NB4 (cell line): ENCODE measurements at regions not wholly inside any gene's neighbourhood (a gene's known extent, or its start where the extent isn't known, plus 50 kb on each side); places are given as distances from the start of the nearest gene placed in this dataset.

Source experiments
- DNase-seq: peaks from one replicate; pipeline ENCODE4 v3.0.0; 2010; ENCODE audit warnings: low read depth
- H3K4me3 ChIP-seq: one replicate; pipeline ENCODE4 v1.5.1; 2011; ENCODE audit warnings: mild to moderate bottlenecking, low read depth, low read length, moderate library complexity
- MAX ChIP-seq: IDR thresholded peaks from 2 replicates; pipeline ENCODE4 v1.6.1; 2011; ENCODE audit warnings: low read depth, low read length
- MYC ChIP-seq: IDR thresholded peaks from 2 replicates; pipeline ENCODE4 v1.6.1; 2011; ENCODE audit warnings: low read depth, low read length
- POLR2A ChIP-seq: IDR thresholded peaks from 2 replicates; pipeline ENCODE4 v1.6.1; 2011; ENCODE audit warnings: mild to moderate bottlenecking; ENCODE audit not compliant: insufficient read length; ENCODE audit errors: extremely low read depth
- TF ChIP-seq, protein P1 (sequence below): IDR thresholded peaks from one replicate; pipeline ENCODE4 v1.5.1; 2012; ENCODE audit warnings: low read depth, low read length

GRCh38 chr12:124423761-124424515 lies 129.0 kb downstream of the RFLNA start:
- H3K4me3 ChIP-seq = no peak overlapping the region
- DNase-seq = no peak
- TF ChIP-seq MAX (no peak), MYC (no peak), POLR2A (no peak)
- TF ChIP-seq, protein P1, sequence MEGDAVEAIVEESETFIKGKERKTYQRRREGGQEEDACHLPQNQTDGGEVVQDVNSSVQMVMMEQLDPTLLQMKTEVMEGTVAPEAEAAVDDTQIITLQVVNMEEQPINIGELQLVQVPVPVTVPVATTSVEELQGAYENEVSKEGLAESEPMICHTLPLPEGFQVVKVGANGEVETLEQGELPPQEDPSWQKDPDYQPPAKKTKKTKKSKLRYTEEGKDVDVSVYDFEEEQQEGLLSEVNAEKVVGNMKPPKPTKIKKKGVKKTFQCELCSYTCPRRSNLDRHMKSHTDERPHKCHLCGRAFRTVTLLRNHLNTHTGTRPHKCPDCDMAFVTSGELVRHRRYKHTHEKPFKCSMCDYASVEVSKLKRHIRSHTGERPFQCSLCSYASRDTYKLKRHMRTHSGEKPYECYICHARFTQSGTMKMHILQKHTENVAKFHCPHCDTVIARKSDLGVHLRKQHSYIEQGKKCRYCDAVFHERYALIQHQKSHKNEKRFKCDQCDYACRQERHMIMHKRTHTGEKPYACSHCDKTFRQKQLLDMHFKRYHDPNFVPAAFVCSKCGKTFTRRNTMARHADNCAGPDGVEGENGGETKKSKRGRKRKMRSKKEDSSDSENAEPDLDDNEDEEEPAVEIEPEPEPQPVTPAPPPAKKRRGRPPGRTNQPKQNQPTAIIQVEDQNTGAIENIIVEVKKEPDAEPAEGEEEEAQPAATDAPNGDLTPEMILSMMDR = no peak

GRCh38 chr12:124422570-124423523 lies 128.0 kb downstream of the RFLNA start:
- DNase-seq = no peak
- no peak overlapping the region for H3K4me3 ChIP-seq
- TF ChIP-seq POLR2A = no peak
- no peak for TF ChIP-seq MYC
- TF ChIP-seq, protein P1 = no peak
- TF ChIP-seq MAX = no peak

- no peak overlapping the region for H3K4me3 ChIP-seq
- TF ChIP-seq, protein P1 = no peak
- TF ChIP-seq MYC (no peak), POLR2A (no peak), MAX (no peak)
- no peak for DNase-seq
Measured at GRCh38 chr12:124422142-124422569, 127.3 kb downstream of the RFLNA start.

GRCh38 chr12:124420996-124421674 lies 126.2 kb downstream of the RFLNA start:
- DNase-seq = no peak
- TF ChIP-seq MYC (no peak), MAX (no peak), POLR2A (no peak)
- TF ChIP-seq, protein P1 = no peak
- H3K4me3 ChIP-seq = no peak overlapping the region

DNA sequence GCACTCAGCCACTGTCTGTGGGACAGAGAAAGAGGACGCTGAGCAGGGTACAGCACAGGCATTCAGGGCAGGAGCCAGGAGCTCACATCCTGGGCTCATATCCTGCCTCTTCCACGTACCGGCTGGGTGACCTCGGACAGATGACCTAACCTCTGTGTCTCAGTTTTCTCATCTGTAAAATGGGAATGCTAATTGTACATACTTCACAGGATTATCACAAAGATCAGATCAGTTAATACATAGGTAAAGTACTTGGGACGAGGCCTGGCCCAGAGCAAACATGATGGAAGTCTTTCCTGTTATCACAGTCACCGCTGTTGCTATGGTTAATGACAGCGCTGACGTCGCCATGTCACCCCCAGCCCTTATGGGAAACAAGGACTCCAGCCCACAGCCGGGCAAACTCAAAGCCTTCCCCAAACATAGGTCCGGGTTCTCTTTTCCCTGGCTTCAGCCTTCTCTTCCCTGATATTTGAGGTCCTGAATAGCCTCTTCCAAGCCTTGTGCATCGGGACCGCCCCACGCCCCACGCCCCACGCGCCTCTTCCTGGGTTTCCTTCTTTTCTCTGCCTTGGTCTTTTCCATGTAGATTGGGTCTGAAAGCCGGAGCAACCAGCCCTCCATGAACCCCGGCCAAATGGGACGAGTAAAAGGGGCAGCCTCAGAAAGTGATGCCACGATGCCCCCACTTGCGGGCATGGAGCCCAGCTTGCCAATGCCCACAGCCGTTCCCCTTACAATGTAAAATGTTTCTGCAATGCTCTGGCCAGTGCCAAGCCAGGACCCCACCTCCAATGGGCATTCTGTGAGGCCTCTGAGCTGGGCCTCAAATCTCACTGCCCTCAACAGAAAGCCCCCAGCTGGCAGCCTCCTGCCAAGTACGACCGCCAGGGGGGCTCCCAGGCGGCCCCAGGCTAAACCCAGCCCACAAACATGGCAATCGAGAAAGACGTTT lies 125.4 kb downstream of the RFLNA start:
- no peak for DNase-seq
- TF ChIP-seq MYC = no peak
- TF ChIP-seq, protein P1 = no peak
- no peak for TF ChIP-seq MAX
- no peak for TF ChIP-seq POLR2A
- no peak overlapping the region for H3K4me3 ChIP-seq
